VCaP (cell line): ENCODE measurements at regions not wholly inside any gene's neighbourhood (a gene's known extent, or its start where the extent isn't known, plus 50 kb on each side); places are given as distances from the start of the nearest gene placed in this dataset.

Experiments used
- H3K27ac ChIP-seq: fragments of 450-650 bp; 2 replicates; pipeline ENCODE4 v1.5.1; 2017
- CTCF ChIP-seq: fragments of 450-650 bp; conservative IDR thresholded peaks from 2 replicates; pipeline ENCODE4 v1.5.1; 2017; ENCODE audit warnings: mild to moderate bottlenecking, moderate library complexity

- no peak for TF ChIP-seq CTCF
- no peak overlapping the region for H3K27ac ChIP-seq
Measured at GRCh38 chr15:85312486-85312885, 67.9 kb upstream of the AKAP13 start.

- no peak overlapping the region for H3K27ac ChIP-seq
- no peak for TF ChIP-seq CTCF
Measured at GRCh38 chr15:85312929-85313331, 67.5 kb upstream of the AKAP13 start.

- TF ChIP-seq CTCF, result no peak
- H3K27ac ChIP-seq, result no peak overlapping the region
Measured at GRCh38 chr15:85313339-85313738, 67.1 kb upstream of the AKAP13 start.

GRCh38 chr15:85314146-85314545, 66.3 kb upstream of the AKAP13 start:
- no peak for TF ChIP-seq CTCF
- no peak overlapping the region for H3K27ac ChIP-seq

GRCh38 chr15:85314633-85315032, 65.8 kb upstream of the AKAP13 start:
- H3K27ac ChIP-seq, result no peak overlapping the region
- no peak for TF ChIP-seq CTCF

GRCh38 chr15:85316244-85316934, 64.0 kb upstream of the AKAP13 start:
- H3K27ac ChIP-seq, result no peak overlapping the region; the same call in 1 of the 2 replicates

GRCh38 chr15:85318048-85318731, 62.2 kb upstream of the AKAP13 start:
- no peak; the same call in 1 of the 2 replicates for TF ChIP-seq CTCF
- no peak overlapping the region for H3K27ac ChIP-seq

More at GRCh38 chr15:85316244-85316934, 64.0 kb upstream of the AKAP13 start:
- no peak for TF ChIP-seq CTCF
